Panc1 (cell line): ENCODE measurements at regions not wholly inside any gene's neighbourhood (a gene's known extent, or its start where the extent isn't known, plus 50 kb on each side); places are given as distances from the start of the nearest gene placed in this dataset.
"Not testable (repeated sequence)": the region's sequence is repeated elsewhere in the genome, so short reads cannot be mapped to it uniquely, and the experiment has no call there.

ENCODE experiments used
- CTCF ChIP-seq: fragments of 450-650 bp; IDR thresholded peaks from 2 replicates; pipeline ENCODE4 v1.5.1; 2017; ENCODE audit warnings: mild to moderate bottlenecking
- POLR2AphosphoS5 ChIP-seq: IDR thresholded peaks from 2 replicates; pipeline ENCODE4 v1.6.1; 2012; ENCODE audit warnings: mild to moderate bottlenecking, low read depth, low read length, moderate library complexity

- not testable (repeated sequence) for TF ChIP-seq CTCF, POLR2AphosphoS5
Observed at GRCh38 chr6:27788376-27788775, 123.8 kb downstream of the OR2B2 start.
